C4-2B (cell line): ENCODE measurements at regions not wholly inside any gene's neighbourhood (a gene's known extent, or its start where the extent isn't known, plus 50 kb on each side); places are given as distances from the start of the nearest gene placed in this dataset.

Source experiments
- H3K27ac ChIP-seq: fragments of 450-650 bp; 2 replicates; pipeline ENCODE4 v1.5.1; 2017
- CTCF ChIP-seq: fragments of 450-650 bp; conservative IDR thresholded peaks from 2 replicates; pipeline ENCODE4 v1.5.1; 2017; ENCODE audit warnings: mild to moderate bottlenecking
- ZFX ChIP-seq: fragments of 450-650 bp; IDR thresholded peaks from 2 replicates; pipeline ENCODE4 v1.6.1; 2017

GRCh38 chr22:48942698-48943566 lies 884.7 kb downstream of the BRD1 start:
- TF ChIP-seq ZFX (no peak), CTCF (no peak)
- H3K27ac ChIP-seq, result no peak overlapping the region

- no peak overlapping the region for H3K27ac ChIP-seq
- no peak for TF ChIP-seq CTCF
- no peak for TF ChIP-seq ZFX
Measured at GRCh38 chr22:48941903-48942575, 885.6 kb downstream of the BRD1 start.

- no peak for TF ChIP-seq CTCF
- no peak for TF ChIP-seq ZFX
Measured at GRCh38 chr22:48941033-48941902, 886.4 kb downstream of the BRD1 start.

GRCh38 chr22:48940266-48941032 lies 887.2 kb downstream of the BRD1 start:
- H3K27ac ChIP-seq, result no peak overlapping the region
- TF ChIP-seq CTCF (no peak), ZFX (no peak)

More at GRCh38 chr22:48941033-48941902, 886.4 kb downstream of the BRD1 start:
- no peak overlapping the region for H3K27ac ChIP-seq

- TF ChIP-seq CTCF, result no peak
Measured at GRCh38 chr22:48939441-48940265, 888.0 kb downstream of the BRD1 start.

GRCh38 chr22:48938741-48939140 lies 888.9 kb downstream of the BRD1 start:
- TF ChIP-seq ZFX, result no peak
- no peak for TF ChIP-seq CTCF
- H3K27ac ChIP-seq, result peak overlapping the region; percentile 37; the same call in 1 of the 2 replicates

More at GRCh38 chr22:48939441-48940265, 888.0 kb downstream of the BRD1 start:
- H3K27ac ChIP-seq, result peak overlapping the region; percentile 37; the same call in 1 of the 2 replicates
